ENCODE measurements at regions not wholly inside any gene's neighbourhood (a gene's known extent, or its start where the extent isn't known, plus 50 kb on each side); places are given as distances from the start of the nearest gene placed in this dataset.
A peak's percentile ranks its signal among the peaks of the same experiment; 100 is the strongest.

DNA sequence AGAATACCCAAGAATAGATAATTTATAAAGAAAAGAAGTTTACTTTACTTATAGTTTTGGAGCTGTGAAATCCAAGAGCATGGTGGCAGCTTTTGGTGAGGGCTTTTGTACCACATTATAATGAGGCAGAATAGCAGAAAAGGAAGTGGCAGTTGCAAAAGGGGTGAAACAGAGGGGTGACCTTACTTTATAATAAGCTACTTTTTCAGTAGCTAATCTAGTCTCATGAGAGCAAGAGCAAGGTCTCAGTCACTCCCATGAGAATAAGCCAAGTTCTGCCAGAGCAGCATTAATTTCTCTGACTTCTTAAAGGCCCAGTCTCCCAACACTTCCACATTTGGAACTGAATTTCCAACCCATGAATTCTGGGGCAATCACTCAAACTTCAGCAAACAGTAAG is 502.0 kb downstream of the GBA3 start:
- DNase-seq (ENCODE audit: low read depth) = no peak

GRCh38 chr4:23174179-23174578 is 481.4 kb downstream of the GBA3 start:
- DNase-seq (ENCODE audit: low read depth) = no peak

- DNase-seq (ENCODE audit: low read depth) = peak; percentile 49
Measured at GRCh38 chr4:23171976-23172375, 479.2 kb downstream of the GBA3 start.

DNA sequence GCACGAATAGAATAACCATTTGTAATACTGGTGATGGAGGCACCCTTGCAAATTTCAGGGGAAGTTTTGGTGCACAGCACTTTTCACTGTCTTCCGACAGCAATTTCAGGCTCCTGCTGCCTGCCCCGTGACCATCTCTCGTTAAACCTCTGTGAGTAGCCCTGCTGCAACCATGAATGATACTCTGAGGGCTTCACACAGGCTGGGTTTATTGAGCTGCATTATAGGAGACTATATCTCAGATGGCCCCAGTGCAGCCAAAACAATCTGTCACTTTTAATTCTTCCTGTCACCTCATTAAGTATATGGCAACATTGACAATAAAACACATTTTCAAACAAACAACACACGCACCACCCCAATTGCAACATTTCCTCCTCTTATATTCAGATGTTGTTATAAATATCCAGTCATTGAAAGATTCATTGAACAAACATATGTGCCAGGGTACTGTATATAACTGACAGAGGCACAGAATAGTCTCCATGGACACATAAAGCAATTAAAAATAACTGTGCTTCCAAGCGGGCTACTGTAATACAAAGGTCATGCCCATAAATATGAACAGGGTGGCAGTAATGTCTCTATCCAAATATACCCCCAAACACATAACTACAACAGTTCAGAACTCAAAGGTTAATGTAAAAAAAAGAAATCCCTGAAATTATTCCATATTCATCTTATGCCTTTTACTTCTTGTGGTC is 477.0 kb downstream of the GBA3 start:
- DNase-seq (ENCODE audit: low read depth) = no peak

- no peak for DNase-seq (ENCODE audit: low read depth)
Measured at GRCh38 chr4:23166919-23167318, 474.2 kb downstream of the GBA3 start.

DNA sequence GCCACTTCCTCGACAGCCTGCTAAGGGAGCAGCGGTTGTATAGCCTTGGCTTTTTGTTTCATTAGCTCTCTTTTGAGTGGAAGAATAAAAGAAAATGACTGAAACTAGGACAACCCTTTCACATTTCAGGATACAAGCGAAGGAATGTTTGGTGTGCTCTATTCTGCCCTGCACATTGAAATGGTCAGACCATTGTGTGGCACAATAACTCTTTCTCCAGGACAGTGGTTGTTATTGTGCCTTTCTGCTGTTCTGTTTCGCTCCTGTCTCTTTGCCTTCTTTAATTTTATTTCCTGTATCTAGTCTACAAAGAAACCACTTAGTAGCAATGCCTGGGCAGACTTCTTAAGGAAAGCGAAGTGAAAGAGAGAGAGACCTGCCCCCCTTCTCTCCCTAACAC is 473.7 kb downstream of the GBA3 start:
- DNase-seq (ENCODE audit: low read depth) = no peak

DNA sequence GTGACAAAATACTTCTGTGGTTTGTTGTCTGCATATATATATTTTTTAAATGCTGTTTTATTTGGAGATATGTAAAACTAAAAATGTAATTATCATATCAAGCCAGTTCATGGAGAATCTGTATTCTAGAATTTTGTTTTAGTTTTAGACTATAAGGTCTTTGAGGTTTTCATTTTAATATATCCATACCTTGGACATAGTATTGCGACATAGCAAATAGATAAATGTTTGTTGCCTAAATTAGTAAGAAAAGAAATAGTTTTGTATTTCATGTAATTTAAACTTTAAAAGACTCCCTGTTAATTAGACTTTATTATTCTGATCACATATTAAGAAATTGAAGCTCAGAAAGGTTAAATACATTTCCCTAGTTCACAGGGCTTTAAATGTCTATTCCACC is 472.9 kb downstream of the GBA3 start:
- no peak for DNase-seq (ENCODE audit: low read depth)

GRCh38 chr4:23163647-23164436 is 471.1 kb downstream of the GBA3 start:
- DNase-seq (ENCODE audit: low read depth) = peak; percentile 53

DNA sequence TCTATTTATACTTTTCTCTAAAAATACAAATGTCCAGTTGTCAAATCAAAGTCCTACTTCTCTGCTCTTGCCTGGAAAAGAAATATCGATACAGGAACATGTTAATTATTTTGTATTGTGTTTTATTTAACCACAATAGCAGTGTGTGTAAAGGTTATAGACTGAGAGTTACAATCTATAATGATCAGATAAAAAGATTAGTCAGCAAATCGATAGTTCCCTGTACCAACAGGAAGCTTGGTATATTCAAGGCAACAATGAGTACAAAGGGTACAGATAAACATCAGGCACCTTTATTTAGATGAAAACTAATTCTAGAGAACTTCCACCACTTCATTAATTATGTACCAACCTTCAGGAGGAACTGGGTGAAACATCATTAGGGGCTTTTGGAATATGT is 469.5 kb downstream of the GBA3 start:
- DNase-seq (ENCODE audit: low read depth) = no peak

- DNase-seq (ENCODE audit: low read depth) = no peak
Measured at GRCh38 chr4:23161787-23162186, 469.1 kb downstream of the GBA3 start.

- peak; percentile 53 for DNase-seq (ENCODE audit: low read depth)
Measured at GRCh38 chr4:23153076-23153475, 460.3 kb downstream of the GBA3 start.

GRCh38 chr4:23149815-23150214 is 457.1 kb downstream of the GBA3 start:
- no peak for DNase-seq (ENCODE audit: low read depth)

DNA sequence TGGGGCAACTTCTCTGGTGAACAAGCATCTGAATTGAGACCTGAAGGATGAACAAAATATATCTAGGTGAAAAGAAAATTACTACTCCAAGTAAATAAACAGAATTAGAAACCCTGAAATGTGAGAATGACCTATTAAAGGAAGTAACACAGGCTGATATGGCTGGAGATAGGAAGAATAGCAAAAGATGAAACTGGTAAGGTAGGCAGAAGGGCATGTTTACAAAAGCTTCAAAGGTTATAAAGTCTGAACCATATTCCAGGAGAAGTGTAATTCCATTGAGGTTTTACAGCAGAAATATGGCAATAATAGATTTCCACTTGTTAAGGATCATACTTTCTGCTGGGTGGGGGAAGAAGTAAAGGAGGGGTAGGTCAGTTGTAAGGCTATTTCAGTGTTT is 452.0 kb downstream of the GBA3 start:
- no peak for DNase-seq (ENCODE audit: low read depth)

DNA sequence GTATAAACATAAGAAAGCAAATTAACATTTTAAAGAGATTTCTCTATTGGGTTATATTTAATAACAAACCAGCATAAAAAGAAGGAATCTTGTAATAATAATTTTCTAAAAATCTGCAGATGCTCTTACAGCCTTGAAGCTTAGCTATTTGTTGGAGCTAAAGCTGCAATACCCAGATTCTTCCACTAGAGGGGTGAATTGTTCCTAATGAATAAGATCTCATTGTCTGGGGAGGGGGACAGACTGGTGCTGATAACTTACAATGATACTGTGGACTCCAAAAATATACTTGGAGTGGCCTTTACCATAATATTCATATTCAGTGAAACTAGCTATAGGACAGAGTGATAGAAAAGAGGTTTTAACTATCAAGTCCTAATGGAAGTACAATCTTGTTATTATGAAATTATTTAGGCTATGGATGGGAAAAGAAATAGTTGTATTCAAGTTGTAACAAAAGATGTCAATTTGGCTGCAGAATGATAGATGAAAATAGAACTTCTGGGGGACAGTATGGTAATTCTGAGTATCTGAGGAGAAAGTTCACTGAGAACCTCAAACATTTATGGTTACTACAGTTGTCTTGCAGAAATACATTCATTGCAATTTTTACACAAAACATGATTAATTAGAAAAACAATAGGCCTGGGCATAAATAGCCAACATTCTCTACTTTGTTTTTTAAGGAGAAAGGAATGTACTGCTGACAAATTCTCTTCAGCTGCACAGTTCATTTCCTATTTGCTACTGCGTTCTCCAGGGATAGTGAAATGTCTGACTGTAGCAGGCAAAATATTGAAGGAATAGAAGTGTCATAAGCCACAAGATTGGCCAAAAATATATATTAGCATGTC is 443.3 kb downstream of the GBA3 start:
- DNase-seq (ENCODE audit: low read depth) = no peak

DNA sequence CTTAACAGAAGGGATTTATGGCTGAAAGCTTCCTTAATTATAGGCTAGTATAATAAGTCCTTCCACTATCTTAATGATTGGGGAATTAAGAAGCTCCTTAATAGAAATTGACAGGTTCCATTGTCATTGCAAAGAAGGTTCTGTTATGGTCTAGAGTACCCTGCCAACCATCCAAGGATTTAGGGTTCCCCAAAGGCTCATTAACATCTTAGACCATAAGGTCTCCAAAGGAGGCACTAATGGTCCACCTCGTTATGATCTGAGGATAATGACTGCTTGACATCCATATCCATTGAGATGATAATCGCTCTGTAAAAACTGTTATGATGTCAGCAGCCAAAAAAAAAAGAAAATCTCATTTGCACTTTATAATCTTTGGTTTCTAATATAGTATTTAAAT is 441.6 kb downstream of the GBA3 start:
- no peak for DNase-seq (ENCODE audit: low read depth)

- no peak for DNase-seq (ENCODE audit: low read depth)
Measured at GRCh38 chr4:23130845-23131244, 438.1 kb downstream of the GBA3 start.

GRCh38 chr4:23125118-23125517 is 432.4 kb downstream of the GBA3 start:
- DNase-seq (ENCODE audit: low read depth) = no peak

DNA sequence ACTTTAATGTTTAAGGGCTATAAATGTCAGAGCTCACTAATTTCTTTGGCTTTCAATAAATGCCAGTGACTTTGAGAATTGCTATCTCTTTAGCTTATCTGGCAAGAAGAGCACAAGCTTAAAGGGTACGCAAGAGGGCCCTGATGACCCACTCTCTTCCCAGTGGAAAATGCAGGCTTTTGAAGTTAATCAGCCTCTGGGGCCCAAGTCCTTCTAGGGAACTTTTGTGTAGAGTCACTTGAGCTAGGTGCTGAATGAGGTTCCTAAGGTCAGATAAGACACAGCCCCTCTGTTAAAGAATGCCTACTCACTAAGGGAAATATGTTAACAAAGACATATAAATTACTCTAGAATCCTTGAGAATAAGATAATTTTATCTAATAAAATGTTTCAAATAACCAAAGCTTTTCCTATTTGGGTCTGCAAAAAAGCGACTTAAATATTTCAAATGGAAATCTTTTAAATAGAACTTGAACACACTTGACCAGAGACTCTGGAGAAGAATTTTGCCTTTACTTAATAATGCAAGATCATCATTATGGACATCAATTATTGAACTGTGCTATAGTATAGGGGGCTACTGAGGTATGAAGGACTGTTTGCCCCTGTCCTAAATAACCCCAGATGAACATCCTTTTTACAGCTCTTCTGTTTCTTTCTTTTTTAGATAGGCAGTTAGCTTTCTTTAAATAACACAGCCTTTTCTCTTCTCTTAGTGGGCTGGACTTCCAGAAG is 430.1 kb downstream of the GBA3 start:
- DNase-seq (ENCODE audit: low read depth) = no peak

DNA sequence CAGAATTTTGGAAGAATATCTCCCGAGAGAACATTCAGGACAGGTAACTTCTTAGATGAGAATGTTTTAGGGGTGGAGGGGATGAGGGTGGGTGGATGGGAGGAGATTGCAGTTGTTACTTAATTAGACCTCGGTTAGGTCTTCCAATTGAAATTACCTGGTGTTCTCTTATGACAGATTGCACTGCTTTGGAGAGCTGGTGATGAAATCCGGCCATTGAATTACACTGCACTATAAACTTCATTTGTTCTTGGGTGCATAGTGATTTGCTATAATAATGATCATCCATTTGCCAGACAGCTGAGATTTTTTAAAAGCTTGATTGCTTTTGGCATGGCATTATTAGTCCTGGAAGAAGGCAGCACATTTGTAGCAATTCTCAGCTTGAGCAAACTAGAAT is 427.6 kb downstream of the GBA3 start:
- DNase-seq (ENCODE audit: low read depth) = no peak

DNA sequence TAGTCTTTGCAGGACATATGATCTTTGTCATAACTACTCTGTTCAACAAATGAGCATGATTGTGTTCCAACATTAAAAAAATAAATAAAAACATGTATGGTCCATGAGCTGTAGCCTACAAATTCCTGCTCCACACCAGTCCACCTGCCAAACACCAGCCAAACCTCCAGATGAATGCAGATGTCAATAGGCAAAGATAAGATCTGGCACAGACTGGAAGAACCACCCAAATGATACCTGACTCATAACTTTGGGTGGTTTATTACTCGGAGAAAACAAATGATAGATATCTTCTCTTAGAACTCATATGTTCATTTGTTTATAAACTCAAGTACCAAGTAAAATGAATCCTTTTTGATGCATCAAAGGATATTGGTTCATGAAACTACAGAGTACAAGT is 425.1 kb downstream of the GBA3 start:
- no peak for DNase-seq (ENCODE audit: low read depth)

- no peak for DNase-seq (ENCODE audit: low read depth)
Measured at GRCh38 chr4:23114538-23114937, 421.8 kb downstream of the GBA3 start.

All from HT1080 (cell line).